Subcutaneous abdominal adipose tissue (tissue), 5 donors: ENCODE measurements at regions not wholly inside any gene's neighbourhood (a gene's known extent, or its start where the extent isn't known, plus 50 kb on each side); places are given as distances from the start of the nearest gene placed in this dataset.
A peak's percentile ranks its signal among the peaks of the same experiment; 100 is the strongest.

Experiments used
- H3K27ac ChIP-seq: one replicate; pipeline ENCODE4 v1.7.0; 2013; ENCODE audit warnings: low read depth, mild to moderate bottlenecking, inconsistent platforms, low read length, moderate library complexity
- H3K27me3 ChIP-seq, 5 donors: one replicate each; pipeline ENCODE4 v1.7.0; 2013; ENCODE audit warnings: low read length in 5 of 5, inconsistent platforms in 1 of 5; ENCODE audit not compliant: control insufficient read depth in 5 of 5, insufficient read depth in 4 of 5
- H3K36me3 ChIP-seq, 5 donors: one replicate each; pipeline ENCODE4 v1.7.0; 2013; ENCODE audit warnings: low read length in 5 of 5; ENCODE audit not compliant: control insufficient read depth in 5 of 5, insufficient read depth in 5 of 5
- H3K4me1 ChIP-seq, 5 donors: one replicate each; pipeline ENCODE4 v1.7.0; 2013; ENCODE audit warnings: low read length in 5 of 5, mild to moderate bottlenecking in 3 of 5, moderate library complexity in 1 of 5; ENCODE audit not compliant: control insufficient read depth in 5 of 5, insufficient read depth in 5 of 5
- H3K4me3 ChIP-seq, 5 donors: one replicate each; pipeline ENCODE4 v1.7.0; 2013; ENCODE audit warnings: low read length in 5 of 5, low read depth in 1 of 5
- H3K9ac ChIP-seq, 5 donors: one replicate each; pipeline ENCODE4 v1.7.0; 2013; ENCODE audit warnings: low read length in 5 of 5, mild to moderate bottlenecking in 4 of 5, moderate library complexity in 3 of 5
- H3K9me3 ChIP-seq, 5 donors: one replicate each; pipeline ENCODE4 v1.7.0; 2013; ENCODE audit warnings: low read length in 5 of 5; ENCODE audit not compliant: control insufficient read depth in 5 of 5
- donor health status: healthy.
- donor health status: healthy.
- donor health status: healthy.
- donor health status: healthy.
- donor health status: healthy.

DNA sequence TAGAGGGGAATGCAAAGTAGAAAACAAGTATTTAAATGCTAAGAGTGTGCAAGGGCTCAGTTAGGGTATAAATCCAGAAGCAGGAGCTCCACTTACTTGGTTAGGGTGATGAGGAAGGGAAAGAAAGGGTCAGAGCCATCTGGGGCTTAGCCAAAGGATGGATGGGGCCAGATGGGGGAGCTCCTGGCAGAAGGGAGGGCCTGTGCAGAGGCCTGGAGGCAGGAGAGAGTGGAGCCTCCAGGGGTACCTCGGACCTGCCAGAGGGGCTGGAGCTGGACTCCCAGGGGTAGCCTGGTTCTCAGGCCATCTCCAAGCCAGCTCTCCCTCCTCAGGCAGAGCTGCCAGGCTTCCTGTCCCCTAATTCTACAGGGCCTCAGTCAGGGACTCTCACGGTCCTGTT lies 506.3 kb downstream of the SHQ1 start:
- Histone ChIP-seq H3K4me1 (peaks cover 10 to 36% (median 13%) of the 10 kb centered on the region in 5 donors), H3K27ac (no peak overlapping the region), H3K9ac (no peak overlapping the region), H3K9me3 (no peaks in the 10 kb centered on the region), H3K36me3 (no peaks in the 10 kb centered on the region), H3K27me3 (no peaks in the 10 kb centered on the region), H3K4me3 (no peak overlapping the region)

DNA sequence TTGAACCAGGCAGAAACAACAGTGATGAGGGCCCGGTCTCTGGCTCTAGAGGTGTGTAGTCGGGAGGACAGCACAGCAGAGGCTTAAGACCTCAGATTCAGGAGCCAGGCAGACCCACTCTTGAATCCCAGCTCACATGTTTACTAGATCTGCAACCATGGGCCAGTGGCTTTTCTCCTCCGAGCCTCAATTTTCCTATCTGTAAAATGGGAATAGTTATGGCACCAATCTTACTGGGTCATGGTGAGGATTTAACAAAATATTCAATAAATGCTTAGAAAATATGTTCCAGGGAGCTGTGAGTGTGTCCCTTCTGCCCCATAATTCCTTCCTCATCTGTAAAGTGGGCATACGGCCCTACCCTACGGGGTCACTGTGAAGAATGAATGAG lies 506.9 kb downstream of the SHQ1 start:
- no peak overlapping the region for H3K9ac ChIP-seq
- H3K27ac ChIP-seq = no peak overlapping the region
- no peak overlapping the region for H3K4me3 ChIP-seq
- H3K27me3 ChIP-seq = no peaks in the 10 kb centered on the region
- H3K4me1 ChIP-seq = peaks cover 8 to 36% (median 15%) of the 10 kb centered on the region in 5 donors
- H3K36me3 ChIP-seq = no peaks in the 10 kb centered on the region
- no peaks in the 10 kb centered on the region for H3K9me3 ChIP-seq

DNA sequence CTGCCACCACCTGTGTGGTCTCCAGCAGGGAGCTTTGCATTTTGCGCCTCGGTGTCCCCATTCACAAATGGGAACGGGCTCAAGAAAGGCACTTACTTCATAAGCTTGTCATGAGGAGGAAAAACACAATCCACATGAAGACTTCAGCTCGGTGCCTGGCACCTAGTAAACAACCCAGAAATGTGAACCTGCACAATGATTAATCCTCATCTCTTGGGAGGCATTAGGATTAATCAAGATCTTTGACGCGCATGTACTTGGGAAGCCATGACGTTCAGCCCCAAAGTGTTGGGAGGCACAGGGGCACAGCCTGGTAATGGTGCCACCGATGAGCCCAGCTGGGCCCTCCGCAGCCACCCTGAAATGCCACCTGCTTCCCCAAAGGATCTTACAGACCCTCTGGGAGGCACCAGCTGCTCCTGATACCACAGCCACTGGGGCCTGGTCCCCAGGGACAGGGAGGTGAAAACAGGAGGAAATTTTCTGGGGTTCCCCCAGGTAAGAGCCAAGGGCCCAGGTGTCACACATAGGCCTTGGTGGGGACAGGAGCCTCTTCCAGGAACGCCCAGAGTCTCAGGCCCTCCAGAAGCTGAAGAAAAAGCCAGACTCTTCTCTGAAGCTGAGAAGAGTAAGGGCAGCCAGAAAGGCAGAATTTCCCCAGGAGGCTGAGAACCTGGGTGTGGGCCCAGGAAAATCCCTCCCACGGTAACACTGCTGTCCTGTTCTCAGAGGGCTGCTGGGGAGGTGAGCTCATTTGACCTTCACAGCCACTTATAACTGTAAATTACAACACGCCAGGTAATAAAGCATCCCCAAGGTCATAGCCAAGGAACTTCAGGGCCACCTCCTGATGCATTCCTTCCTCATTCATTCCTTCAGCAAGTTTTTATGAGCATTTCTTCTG lies 507.5 kb downstream of the SHQ1 start:
- Histone ChIP-seq H3K36me3 (no peaks in the 10 kb centered on the region), H3K27me3 (no peaks in the 10 kb centered on the region), H3K4me1 (peaks cover 8 to 31% (median 16%) of the 10 kb centered on the region in 5 donors), H3K9me3 (no peaks in the 10 kb centered on the region), H3K4me3 (no peak overlapping the region), H3K9ac (no peak overlapping the region), H3K27ac (no peak overlapping the region)

DNA sequence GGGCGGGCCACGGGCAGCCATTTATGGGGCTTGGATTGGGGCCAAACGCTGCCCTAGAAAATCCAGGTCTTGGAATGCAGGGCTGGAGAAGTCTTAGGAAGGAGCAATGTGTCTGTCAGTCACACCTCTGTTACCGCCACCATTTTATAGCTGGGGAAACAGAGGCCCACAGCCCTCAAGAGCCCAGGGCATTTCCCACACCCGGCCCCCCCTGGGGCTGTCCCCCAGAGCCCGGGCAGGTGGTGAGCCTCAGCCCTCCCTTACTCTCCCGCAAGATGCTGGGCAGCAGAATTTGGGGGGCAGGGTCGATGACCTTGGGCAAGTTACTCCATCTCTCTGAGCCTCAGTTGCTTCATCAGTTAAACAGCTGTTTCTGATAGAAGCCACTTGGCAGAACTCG lies 508.2 kb downstream of the SHQ1 start:
- Histone ChIP-seq H3K9me3 (no peaks in the 10 kb centered on the region), H3K27me3 (no peaks in the 10 kb centered on the region), H3K4me3 (no peak overlapping the region), H3K4me1 (peaks cover 6 to 24% (median 12%) of the 10 kb centered on the region in 5 donors), H3K9ac (no peak overlapping the region), H3K36me3 (no peaks in the 10 kb centered on the region), H3K27ac (no peak overlapping the region)

DNA sequence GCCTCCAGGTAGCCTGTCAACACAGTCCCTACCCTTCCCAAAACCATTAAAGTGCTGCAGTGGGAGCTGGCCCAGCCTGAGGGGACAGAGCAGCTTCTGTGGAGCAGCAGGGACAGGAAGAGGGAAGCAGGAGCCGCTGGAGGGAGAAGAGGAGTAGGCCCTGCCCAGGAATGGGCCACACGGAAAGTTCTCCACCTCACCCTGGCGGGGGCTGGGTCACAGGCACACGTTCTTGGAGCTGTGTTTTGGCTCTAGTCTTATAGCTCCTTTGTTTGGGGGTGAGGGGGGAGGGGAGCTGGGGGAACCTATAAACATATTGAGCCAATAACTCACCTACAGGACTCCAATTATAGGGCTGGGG lies 508.6 kb downstream of the SHQ1 start:
- Histone ChIP-seq H3K27me3 (no peaks in the 10 kb centered on the region), H3K4me3 (no peak overlapping the region), H3K9me3 (no peaks in the 10 kb centered on the region), H3K9ac (no peak overlapping the region), H3K36me3 (no peaks in the 10 kb centered on the region), H3K27ac (no peak overlapping the region), H3K4me1 (peaks cover 6 to 22% (median 10%) of the 10 kb centered on the region in 5 donors)

DNA sequence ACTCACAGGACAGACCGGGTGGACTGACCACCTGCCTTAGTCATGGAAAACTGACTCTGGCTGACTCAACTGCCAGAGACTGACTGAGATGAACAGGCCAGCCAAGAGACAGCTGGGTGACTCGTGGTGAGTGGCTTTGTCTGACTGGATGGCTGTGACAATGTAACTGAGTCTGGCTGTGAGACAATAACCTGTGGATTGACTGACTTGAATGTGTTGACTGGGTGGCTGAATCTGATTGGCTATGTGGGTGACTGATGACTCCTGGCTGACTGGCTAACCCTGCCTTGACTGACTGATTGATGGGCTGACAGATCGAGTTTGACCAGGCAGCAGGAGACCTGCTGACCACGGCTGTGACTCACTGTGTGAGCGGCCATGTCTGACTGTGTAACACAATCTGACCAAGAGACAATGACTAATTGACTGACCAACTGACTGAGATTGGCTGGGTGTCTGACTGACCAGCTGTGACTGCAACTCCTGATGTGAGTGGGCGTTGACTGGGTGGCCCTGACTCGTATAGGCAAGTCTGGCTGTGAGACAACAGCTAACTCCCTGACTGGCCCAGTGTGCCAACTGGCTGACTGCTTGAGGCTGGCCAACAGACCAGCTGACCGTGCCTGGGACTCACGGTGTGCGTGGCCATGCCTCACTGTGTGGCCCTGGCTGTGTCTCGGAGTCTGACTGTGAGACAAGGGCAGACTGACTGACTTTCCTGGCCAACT lies 509.1 kb downstream of the SHQ1 start:
- no peaks in the 10 kb centered on the region for H3K36me3 ChIP-seq
- H3K9me3 ChIP-seq = no peaks in the 10 kb centered on the region
- H3K27ac ChIP-seq = no peak overlapping the region
- no peak overlapping the region for H3K4me3 ChIP-seq
- H3K9ac ChIP-seq = no peak overlapping the region
- H3K4me1 ChIP-seq = peaks cover 6 to 19% (median 10%) of the 10 kb centered on the region in 5 donors
- no peaks in the 10 kb centered on the region for H3K27me3 ChIP-seq

DNA sequence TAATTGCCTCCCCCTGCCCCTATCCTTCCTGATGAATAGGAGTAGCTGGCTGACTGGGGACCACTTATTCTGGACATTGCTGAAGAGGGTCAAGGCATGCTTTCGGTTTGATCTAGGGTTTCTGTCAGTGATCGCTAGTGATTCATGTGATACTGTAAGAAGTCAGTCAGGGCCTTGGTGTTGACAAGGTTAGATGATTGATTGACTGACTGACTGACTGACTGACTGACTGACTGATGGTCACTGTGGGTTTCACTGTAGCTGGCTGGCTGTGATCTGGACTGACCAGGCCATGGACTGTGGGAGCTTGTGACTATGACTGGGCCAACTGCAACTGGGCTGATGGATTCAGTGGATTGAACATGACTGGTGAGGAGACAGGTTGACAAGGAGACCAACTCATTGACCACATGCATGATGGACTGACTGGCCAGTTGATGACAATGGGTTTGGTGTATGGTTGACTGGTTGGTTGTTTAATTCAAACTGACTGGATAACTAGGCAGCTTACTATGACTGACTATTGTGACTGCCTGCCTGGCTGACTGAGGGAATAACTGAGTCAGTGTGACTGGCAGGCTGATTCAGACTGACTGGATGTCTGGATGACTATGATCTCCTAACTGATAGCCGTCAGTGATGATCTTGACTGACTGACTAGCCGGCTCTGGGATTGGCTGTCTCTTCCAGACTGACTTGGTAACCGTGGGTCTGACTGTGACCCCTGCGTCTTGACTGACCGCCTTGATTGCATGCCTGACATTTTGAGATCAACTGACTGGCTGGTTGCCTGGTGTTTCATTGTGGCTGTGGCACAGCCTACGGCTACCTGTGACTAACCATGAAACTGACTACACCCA lies 509.9 kb downstream of the SHQ1 start:
- H3K9ac ChIP-seq = no peak overlapping the region
- no peaks in the 10 kb centered on the region for H3K9me3 ChIP-seq
- H3K27ac ChIP-seq = no peak overlapping the region
- H3K4me1 ChIP-seq = peaks cover 6 to 19% (median 10%) of the 10 kb centered on the region in 5 donors
- no peaks in the 10 kb centered on the region for H3K36me3 ChIP-seq
- no peaks in the 10 kb centered on the region for H3K27me3 ChIP-seq
- no peak overlapping the region for H3K4me3 ChIP-seq

DNA sequence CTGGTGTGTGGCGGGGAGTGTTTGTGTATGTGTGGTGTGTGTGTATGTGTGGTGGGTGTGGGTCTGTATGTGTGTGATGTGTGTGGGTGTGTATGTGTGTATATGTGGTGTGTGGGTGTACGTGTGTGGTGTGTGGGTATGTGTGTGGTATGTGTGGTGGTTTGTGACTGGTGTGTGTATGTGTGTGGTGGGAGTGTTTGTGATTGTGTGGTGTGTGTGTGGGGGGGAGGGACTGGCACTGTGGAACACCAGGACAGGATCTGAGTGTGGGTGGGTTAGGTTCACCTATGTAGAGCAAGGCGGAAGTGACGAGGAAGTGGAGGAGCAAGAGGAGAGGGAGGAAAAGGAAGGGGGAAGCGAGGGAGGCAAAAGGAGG lies 510.8 kb downstream of the SHQ1 start:
- Histone ChIP-seq H3K27ac (no peak overlapping the region), H3K9me3 (no peaks in the 10 kb centered on the region), H3K36me3 (no peaks in the 10 kb centered on the region), H3K27me3 (no peaks in the 10 kb centered on the region), H3K4me3 (peak overlapping the region in 1 of 5 donors; percentile 43), H3K4me1 (peaks cover 6 to 19% (median 10%) of the 10 kb centered on the region in 5 donors), H3K9ac (no peak overlapping the region)

DNA sequence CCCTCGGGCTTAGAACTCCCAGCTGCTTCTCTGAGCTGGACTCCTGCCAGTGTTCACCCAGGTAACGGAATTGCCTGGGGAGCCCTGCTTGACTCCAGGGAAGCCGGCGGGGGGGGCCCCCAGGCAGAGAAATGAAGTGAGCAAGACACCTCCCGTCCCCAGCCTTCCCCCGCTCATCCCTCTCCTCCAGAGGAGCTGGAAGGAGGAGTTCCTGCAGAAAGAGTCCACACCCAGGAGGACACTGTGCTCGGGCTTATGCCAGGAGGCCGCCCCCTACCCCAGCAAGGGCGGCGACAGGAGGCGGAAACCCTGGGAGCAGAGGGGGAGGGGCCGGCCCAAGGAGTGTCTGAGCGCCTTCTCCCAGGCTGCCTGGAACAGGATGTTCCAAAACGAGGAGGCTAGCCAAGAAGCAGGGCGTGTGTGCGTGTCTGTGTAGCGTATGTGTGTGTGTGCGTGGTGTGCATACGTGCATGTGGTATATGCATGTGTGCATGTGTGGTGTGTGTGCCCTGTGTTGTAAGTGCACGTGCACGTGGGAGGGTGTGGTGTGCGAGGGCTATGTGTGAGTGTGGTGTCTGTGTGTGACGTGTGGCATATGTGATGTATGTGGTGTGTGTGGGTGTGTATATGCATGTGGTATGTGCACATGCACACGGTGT lies 511.3 kb downstream of the SHQ1 start:
- peak overlapping the region in 4 of 5 donors; percentile 8 to 67 (median 42) for H3K4me3 ChIP-seq
- no peak overlapping the region for H3K27ac ChIP-seq
- H3K4me1 ChIP-seq = peaks cover 6 to 19% (median 10%) of the 10 kb centered on the region in 5 donors
- no peaks in the 10 kb centered on the region for H3K9me3 ChIP-seq
- H3K36me3 ChIP-seq = no peaks in the 10 kb centered on the region
- no peaks in the 10 kb centered on the region for H3K27me3 ChIP-seq
- no peak overlapping the region for H3K9ac ChIP-seq
